ENCODE measurements at regions not wholly inside any gene's neighbourhood (a gene's known extent, or its start where the extent isn't known, plus 50 kb on each side); places are given as distances from the start of the nearest gene placed in this dataset.

DNA sequence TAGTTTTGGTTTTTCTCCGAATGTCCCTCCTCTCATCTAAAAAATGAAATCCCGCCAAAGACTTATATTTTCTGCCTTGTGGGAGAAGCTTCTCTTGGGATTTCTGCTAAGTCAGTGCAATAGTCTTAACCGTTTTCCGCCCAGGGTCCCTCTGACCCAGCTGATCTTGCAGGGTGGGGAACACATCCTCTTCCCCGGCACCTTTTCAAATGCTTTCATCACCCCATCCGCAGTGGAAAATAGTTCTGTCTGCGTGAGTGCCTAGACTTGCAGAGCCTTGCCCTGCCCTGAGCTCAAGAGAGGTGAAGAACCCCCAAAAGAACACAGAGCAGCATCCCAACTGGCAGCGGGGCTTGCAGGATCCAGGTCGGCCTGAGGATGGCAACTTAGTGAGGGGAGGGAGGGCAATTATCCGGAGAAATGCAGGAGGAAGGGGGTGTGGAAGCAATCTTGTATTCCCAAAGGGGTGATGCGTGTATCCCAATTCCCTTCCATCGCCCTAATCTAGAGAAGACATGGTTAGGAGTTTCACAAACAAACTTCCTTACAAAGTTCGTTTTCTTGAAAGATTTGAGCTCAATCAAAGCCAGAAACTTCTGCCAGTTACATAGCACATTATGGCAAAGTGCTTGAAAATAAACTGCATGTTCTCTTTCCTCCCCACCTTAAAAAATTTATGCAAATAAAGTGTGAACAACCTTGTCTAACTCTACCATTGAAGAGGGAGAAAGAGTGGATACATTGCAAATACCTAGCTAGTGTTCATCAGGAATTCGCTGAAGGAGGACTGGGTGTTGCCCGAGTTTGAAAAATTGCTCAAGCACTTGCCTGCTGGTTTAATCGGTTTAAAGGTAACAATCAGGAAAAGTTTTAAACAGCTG is 79.9 kb downstream of the NR2F2 start:
- TF ChIP-seq, protein P1, sequence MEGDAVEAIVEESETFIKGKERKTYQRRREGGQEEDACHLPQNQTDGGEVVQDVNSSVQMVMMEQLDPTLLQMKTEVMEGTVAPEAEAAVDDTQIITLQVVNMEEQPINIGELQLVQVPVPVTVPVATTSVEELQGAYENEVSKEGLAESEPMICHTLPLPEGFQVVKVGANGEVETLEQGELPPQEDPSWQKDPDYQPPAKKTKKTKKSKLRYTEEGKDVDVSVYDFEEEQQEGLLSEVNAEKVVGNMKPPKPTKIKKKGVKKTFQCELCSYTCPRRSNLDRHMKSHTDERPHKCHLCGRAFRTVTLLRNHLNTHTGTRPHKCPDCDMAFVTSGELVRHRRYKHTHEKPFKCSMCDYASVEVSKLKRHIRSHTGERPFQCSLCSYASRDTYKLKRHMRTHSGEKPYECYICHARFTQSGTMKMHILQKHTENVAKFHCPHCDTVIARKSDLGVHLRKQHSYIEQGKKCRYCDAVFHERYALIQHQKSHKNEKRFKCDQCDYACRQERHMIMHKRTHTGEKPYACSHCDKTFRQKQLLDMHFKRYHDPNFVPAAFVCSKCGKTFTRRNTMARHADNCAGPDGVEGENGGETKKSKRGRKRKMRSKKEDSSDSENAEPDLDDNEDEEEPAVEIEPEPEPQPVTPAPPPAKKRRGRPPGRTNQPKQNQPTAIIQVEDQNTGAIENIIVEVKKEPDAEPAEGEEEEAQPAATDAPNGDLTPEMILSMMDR (IDR thresholded peaks at IDR 0.05): no peak
- no peak for TF ChIP-seq POLR2A (IDR thresholded peaks at IDR 0.05)

Measured in prostate gland (tissue), 2 donors.